GM19395 (cell line): ENCODE measurements at regions not wholly inside any gene's neighbourhood (a gene's known extent, or its start where the extent isn't known, plus 50 kb on each side); places are given as distances from the start of the nearest gene placed in this dataset.

ENCODE experiments used
- ATAC-seq: cut with Tn5 transposase; IDR thresholded peaks from one replicate; pipeline ENCODE4 v1.9.1; 2021; ENCODE audit warnings: mild to moderate bottlenecking, moderate library complexity; ENCODE audit not compliant: unreplicated experiment

DNA sequence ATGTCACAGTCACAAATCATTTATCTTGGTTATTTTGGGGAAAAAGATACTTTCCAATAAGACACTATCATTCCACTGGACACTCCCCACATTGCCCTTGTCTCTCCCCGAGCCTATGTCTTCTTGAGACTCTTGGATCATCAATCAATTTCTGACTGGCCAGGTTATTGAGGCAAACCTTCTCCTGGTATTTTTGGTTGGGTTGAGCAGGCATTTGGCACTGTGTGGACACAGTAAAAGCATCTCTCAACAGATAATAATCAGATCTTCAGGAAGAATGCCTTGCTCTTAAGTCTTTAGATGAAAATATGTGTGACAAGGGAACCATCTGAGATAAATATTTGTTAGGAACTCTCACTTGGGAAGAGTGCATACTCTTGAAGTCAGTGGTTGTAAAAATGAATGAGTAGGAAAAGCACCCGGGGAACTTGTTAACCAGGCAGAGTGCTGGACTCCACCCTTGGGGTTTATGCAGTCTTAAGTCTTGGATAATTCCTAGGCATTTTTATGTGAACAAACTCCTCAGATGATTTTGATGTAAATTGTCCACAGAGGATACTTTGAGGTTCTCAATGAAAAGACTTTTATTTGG is 223.8 kb upstream of the CLINT1 start:
- no peak for ATAC-seq

DNA sequence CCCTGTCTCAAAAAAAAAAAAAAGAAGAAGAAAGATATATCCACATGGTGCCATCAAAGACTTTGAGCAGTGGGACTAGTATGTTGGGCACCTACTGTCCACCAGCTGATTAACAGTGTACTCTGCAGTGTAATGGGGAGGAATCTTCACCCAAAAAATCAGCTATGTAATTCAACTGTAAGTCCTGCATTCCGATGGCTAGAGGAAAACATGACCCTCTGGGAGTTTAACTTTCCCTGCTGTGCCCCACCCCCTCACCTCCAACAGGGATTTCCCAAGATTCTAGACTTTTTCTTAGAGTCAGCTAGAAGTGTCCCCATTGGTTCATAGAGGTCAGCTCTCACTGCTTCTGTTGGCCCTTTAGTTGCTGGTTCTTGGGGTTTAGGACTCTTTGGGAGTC is 221.2 kb upstream of the CLINT1 start:
- no peak for ATAC-seq

DNA sequence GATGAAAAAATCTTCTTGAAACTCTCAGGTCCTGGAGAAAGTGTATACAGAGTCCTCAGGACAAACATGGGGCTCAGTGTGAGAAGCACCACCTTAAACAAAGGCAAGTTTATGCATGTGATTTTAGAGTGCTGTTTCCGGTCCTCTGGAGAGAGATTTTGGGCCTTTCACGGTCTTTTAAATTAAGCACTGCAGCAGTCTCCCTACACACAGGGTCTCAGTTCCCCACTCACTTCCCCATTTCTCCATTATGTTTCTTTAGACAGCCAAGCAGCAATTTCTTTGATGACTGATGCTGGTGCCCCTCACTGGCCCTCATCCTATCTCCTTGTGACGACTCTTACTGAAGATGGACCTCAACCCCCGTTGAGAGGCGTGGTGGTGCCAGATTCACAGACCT is 220.2 kb upstream of the CLINT1 start:
- no peak for ATAC-seq

DNA sequence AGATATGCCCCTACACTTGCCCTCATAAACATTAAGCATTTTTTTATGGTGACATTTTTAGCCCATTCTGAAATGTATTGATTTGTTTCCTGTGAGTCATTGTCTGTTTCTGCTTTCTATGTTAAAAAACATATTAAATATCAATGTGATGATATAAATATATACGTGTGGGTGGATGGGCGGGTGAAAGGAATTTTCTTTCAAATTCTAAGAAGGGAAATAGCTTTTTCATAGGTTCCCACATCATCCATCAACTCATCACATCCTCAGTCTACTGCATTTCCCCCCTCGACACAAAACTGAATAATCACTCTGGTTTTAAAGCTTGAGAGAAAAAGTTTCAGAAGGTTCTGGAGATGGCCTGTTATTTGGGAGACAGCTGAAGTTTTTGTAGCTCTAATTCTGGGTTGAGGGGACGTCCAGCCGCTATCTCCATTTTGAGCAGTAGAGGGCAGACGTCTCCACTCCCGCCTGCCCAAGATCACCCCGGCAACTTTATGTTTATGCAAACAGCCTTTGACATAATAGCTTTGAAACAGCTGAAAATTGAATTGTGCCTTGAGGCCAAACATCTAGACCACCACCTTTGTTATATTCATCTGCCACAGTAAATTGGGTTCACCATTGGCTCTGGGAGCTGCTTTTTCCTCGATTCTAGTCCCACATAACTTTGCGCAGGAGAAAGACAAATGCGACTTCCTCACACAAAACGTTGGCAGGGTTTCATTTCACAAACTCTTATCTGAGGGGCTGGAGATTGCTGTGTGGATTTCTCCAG is 216.2 kb upstream of the CLINT1 start:
- peak; percentile 82 for ATAC-seq

DNA sequence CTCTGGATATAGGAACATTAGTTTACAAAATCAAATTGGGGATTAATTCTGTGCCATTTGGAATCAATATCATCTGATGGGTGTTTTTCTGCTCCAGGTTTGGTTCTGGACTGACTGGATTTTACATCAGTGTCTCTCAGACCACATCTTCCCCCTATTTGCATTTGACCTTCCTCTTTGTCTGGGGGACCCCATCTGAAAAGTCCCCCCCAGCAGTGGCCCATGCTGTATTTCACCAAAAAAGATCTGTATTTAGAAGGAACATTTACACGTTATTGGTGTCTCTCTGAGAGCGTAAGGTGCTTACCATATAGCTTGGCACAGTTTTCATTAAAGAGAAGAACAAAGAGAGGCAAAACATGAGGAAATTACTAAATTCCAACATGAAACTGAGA is 215.6 kb upstream of the CLINT1 start:
- no peak for ATAC-seq

DNA sequence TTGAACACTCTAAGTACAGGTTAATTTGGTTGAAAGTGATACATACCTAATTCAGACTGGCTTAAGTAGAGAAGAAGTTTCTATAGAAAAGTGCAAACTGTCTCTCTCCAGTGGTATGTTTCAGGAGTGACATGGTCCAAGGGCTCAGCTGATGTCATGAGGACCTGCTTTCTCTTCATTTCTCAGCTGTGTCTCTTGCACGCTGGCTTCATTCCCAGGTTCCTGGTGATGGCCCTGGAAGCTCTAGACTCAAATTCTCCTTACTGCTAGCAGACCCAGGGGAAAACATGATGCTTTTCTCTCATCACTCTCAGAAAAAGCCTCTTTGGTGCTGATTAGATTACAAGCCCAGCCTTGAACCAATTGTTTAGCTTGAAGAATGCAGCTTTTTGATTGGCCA is 211.9 kb upstream of the CLINT1 start:
- no peak for ATAC-seq

DNA sequence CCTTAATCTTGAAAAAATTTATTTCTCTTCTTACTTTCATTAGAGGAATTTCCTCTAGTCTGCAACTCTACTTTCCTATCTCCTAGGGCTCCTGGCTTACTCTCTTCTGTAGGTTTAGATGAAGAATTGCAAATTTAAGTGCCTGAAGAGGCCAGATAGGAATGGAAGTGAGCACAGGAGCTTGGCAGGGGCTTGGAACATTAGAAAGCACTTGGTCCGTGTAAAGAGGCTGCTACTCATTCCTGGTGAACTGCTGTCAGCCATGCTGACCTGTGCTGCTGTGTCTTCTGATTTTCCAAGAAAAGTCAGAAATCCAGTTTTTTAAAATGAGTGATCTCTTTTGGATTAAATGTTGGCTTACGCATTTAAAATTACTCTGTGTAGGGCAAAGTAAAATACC is 210.9 kb upstream of the CLINT1 start:
- no peak for ATAC-seq

DNA sequence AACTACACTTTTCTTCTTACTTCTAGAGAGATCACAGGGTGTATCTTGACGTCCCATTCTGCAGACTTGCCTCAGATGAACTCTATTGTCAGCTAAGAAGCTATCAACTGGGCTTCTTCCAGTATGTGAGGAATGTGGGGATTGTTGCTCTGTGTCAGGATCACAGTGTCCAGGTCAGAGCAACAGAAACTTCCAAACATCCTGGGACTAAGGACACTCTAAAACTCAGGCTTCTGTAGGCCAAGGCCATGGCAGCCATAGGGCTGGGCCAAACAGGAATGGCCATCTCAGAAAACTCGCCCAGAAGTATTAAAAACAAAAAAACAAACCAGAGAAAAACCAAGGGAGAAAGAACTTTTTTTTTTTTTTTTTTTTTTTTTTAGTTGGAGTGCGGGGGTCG is 210.0 kb upstream of the CLINT1 start:
- no peak for ATAC-seq

DNA sequence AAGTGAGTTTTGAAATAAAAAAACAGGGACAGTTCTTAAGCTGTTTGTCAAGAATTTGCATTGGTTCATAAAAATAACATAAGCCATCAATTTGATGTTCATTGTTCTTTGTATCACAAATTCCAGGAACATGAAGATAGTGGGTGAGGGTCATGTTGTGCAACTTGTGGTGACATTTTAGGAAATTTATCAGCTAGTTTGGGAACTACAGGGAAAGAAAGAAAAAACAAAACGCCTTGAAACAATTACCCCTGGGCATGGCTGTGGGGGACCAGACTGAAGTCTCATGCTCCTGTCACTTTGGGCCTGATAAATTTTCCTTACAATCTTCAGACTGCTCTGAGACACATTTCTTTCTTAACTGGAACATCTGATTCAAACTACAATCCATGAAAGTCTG is 207.1 kb upstream of the CLINT1 start:
- no peak for ATAC-seq

DNA sequence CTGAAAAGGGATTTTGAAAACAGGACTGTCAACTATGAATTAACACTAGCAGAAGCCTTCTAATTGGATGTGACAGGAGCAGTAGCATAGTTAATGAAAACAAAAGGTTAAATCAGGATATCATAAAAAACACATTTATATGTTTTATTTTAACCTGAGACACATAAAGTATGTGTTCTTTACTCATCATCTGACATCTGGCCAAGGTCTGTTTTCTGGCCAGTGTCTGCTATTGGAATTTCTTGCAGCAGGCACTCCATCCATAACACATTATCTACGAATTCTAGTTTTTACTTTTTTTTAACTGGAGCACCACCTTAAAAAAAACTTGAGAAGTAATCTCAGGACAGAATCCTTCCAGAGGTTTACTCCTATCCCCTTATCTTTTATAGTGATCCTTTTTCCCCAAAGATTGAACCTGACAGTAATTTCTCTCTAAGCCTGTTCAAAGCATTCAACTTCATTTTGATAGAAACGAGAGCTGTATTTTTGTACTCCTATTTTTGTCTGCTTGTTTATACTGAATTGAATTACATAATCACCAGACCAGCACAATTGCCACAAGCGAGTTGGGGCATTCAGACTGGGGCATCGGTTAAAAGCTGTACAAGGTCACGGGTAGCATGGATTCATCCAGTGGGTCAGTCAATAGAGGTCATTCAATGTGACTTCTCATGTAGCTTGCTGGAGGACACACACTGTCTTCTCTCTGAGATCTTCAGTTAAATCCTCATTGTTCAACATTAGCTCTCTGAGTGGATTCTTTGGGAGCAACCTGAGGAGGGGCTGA is 205.6 kb upstream of the CLINT1 start:
- no peak for ATAC-seq

DNA sequence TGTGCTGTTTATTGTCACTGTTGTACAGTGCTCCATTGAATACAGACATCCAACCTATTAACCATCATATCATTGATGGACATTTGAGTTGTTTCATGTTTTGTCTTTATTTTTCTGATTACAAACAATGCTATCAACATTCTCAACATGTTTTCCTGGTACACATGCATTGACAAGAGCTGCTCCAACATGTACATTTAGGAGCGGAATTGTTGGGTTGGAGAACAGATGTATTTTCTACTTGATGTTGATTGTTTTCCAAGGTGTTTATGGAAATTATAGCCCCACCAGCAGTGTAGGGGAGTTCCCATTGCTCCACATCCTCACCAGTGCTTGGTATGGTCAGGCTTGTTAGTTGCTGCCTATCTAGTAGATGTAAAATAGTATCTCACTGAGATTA is 204.1 kb upstream of the CLINT1 start:
- ATAC-seq, result no peak

DNA sequence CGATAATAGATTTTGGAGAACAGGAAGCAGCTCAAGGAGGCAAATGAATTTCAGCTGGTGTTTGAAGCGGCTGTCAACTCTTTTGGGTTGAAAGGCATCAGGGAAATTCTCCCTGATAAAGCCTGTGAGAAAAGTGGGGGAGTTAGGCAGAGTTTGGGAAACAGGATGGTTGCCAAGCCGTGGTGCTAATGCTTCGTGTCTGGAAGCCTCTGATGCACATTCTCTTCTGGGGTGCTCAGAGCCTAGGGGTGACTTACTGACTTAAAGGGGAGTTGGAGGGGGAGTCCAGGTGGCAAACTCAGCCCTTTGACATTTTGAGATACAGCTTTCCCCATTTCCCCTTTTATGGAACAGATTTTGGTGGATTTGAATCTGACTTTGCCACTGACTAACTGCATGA is 202.5 kb upstream of the CLINT1 start:
- ATAC-seq, result no peak

DNA sequence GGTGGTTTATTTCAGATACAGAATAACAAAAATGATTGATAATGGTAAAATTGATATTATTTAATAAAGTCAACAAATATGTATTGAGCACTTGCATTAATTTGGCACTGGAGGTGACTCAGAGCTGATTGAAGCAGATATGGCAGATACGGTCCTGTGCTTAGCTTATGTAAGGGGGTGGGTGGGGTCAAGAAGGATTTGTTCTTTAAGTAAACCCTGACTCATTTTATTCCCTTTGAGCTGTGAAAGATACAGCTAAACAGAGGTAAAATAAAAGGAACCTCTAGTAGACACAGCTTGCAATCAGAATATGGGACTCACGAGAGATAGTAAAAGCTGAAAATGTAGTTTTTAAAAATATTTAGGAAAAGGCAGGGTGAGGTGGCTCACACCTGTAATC is 201.3 kb upstream of the CLINT1 start:
- ATAC-seq, result no peak

DNA sequence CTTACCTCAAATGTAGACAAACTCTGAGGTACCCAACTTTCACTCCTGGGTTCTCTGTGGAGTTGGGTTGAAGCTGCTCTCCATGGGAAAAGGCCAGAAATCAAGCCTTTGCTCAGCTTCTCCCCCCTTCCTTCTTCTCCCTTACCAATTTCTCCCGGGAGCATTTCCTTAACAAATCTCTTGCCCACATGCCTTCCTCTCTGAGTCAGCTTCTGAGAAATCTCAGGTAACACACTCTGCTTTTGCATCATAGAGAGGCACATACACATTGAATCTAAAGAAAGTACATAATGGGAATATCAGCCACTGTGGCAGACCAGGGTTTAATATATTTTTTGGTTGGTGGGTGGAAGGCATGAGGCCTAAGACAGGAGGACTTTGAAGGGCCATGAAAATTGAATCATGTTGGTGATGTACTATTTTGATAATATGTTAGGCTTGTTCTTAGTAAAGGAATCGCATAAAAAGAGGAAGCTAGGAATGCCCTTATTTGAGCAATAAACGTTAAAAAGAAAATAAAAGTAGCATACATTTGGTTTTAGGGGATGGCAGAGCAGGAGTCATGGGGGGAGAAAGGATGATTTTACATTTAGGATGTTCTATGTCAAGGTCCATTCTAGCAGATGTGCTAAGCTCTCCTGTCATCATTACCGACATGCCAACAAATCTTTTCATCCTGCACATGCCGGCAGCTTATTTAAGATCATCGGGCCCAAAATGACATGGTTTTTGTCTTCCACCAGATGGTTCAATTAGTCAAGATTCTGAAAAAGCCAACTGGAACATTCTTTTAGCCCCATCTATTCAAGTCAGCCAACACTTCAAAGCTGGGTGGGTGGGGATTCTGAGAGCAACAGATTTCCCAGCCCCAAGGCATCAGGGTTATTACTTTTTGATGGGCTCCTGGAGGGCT is 199.5 kb upstream of the CLINT1 start:
- ATAC-seq, result no peak

DNA sequence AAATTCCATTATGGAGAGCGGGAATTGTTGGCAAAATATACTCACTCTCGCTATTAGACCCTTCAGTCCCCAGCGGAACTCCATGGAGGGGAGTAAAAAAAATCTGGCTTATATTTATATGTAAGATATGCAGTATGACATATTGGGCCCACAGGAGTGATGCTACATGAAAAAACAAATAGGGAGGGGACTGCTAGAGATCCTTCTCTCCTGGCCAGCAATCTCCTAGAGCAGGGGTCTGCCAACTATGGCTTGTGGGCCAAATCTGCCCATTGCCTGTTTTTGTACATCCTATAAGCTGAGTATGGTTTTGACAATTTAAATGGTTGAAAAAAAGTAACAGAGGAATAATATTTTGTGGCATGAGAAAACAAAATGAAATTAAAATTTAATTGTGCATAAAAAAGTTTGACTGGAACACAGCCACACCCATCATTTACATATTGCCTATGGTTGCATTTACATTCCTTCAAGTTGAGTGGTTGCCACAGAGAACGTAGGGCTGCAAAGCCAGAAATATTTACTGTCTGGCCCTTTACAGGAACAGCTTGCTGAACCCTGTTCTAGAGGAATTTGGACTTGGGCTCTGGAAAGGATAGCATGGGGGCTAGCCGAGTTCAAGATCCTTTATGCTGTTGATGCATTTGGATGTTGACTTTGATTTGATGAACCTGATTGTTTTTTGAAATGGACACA is 197.3 kb upstream of the CLINT1 start:
- no peak for ATAC-seq

DNA sequence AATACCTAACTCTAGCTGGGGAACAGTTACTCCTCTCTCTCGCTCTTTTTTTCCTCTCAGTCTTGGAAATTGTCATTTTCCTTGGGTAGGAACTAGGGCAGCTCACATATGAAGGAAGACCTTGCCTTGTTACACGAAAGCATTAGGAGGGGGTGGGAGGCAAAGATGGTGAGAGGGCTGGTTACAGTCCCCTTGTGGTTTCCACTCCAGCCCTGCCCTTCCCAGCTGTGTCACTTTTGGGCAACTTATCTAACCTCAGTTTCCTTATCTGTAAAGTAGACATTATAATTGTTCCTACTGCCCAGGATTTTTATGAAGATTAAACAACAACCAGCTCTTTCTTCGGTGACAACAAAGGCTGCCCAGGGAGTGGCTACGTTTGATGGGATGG is 196.2 kb upstream of the CLINT1 start:
- no peak for ATAC-seq

DNA sequence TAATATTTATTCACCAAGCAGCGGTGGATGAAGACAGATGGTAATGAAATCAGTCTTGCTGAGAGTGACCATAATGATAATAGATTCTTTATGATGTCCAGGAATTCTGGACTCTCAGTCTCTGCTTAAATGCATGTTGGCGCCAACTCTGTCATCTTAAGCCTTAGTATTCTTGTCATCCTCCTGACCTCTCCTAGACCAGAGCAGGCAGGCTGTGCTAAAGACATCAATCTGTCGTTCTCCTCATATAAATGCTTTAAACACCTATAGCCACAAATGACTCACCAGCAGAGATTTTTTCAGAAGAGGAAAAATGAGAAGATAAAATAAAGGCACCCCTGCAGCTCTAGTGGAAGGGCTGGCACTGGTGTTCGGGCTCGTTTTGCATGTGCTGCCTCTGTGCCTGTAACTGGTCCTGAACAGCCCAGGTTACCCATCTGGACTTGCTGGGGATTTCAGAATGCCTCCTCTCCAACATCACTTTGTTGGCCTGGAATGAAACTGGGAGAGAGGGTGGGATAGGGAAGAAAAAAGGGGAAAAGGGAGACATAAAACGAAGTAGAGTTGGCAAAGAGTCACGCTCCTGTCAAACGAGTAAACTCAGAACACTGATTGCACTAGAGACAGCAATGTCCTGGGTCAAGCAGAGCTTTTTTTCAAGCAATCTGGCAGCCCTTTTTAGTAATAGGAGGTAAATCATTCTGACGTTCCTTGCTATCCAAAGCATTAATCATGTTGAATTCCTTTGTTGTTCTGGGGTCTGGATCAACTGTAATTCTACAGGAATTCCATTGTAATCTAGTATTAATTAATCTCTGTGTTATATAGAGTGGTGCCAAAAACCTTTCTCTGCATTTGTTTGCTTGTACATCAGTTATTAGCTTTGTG is 195.5 kb upstream of the CLINT1 start:
- ATAC-seq, result no peak

DNA sequence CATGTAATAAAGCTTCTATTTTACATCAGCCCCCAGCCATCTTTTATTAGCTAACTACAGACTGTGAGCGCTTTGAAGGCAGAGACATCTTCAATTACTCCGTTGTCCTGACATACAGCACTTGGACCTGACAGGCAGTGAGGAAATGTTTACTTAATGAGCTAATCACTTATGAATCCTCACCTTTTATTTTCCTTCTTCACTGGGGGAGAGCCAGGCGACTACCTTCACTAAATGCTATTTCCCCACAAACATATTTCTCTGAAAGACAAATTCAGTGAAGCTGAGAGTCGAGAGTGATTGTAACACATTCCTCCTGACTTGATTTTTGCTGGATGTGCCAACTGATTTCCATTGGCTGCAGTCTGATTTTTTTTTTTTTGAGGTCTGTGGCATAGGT is 192.1 kb upstream of the CLINT1 start:
- ATAC-seq, result no peak

DNA sequence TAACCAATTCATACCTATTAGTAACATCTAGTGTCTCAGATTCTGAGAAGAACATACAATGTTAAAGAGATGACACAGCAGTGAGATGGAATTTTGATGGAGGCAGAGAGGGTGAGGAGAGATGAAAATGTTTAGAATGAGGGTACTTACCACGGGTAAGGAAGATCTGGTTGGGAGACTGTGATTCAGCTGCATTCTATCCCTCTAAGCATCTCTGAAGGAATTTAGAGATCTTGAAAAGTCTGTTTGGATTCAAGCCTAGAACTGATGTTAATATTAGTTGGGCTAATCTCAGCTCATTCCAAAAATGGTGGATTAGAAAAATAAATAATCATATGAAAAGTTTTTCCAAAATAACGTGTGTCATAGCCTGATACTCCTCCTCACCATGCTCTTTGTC is 191.5 kb upstream of the CLINT1 start:
- no peak for ATAC-seq

DNA sequence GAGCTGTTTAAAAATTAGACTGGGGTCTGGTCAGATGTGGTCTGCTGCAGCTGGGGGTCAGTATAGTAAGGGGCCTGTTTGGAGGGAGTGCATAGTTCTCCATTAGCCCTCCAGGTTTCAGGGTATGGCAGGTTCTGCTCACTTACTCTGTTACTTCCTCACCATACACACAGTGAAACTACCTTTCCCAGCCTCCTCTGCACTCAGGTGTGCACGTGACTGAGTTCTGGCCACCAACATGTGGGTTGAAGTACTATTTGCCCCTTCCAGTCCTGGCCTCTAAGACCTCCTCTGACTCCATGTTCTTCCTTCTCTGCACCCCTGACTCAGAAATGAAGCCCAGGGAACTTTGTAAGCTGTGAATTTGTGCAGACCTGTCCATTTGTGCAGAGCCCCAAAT is 190.5 kb upstream of the CLINT1 start:
- ATAC-seq, result no peak
